ENCODE measurements at regions not wholly inside any gene's neighbourhood (a gene's known extent, or its start where the extent isn't known, plus 50 kb on each side); places are given as distances from the start of the nearest gene placed in this dataset.
"Not testable (repeated sequence)": the region's sequence is repeated elsewhere in the genome, so short reads cannot be mapped to it uniquely, and the experiment has no call there.

DNA sequence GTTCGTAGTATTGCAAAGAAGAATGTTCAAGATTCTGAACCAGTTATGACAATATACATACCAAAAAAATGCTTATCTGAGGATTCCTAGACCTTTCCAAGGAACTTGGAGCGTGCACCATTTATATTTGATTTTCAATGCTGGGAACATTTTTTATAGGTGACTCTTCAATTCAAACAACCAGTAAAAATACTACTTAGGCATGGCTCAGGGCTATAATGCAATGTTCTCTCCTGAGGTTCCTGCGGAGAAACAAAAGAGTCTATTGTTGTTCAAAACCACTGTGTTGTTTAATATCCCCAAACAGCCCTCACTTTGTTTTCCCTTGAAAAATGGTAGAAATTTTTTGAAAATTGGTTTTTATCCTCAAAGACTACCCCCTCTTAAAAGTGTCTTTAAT lies 335.7 kb upstream of the IZUMO3 start:
- DNase-seq = no peak
- no peak overlapping the region for H3K27ac ChIP-seq
- no peak overlapping the region for H3K4me3 ChIP-seq
- TF ChIP-seq EP300 (IDR thresholded peaks at IDR 0.05) = no peak
- TF ChIP-seq POLR2A (IDR thresholded peaks at IDR 0.05) = no peak
- TF ChIP-seq, protein P1, sequence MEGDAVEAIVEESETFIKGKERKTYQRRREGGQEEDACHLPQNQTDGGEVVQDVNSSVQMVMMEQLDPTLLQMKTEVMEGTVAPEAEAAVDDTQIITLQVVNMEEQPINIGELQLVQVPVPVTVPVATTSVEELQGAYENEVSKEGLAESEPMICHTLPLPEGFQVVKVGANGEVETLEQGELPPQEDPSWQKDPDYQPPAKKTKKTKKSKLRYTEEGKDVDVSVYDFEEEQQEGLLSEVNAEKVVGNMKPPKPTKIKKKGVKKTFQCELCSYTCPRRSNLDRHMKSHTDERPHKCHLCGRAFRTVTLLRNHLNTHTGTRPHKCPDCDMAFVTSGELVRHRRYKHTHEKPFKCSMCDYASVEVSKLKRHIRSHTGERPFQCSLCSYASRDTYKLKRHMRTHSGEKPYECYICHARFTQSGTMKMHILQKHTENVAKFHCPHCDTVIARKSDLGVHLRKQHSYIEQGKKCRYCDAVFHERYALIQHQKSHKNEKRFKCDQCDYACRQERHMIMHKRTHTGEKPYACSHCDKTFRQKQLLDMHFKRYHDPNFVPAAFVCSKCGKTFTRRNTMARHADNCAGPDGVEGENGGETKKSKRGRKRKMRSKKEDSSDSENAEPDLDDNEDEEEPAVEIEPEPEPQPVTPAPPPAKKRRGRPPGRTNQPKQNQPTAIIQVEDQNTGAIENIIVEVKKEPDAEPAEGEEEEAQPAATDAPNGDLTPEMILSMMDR (IDR thresholded peaks at IDR 0.05) = no peak
- no peaks in the 10 kb centered on the region for H3K27me3 ChIP-seq
- H3K4me1 ChIP-seq (ENCODE audit: insufficient read depth) = no peaks in the 10 kb centered on the region
- 71 to 82% (median 80%) methylated on average over 3 of the region's 3 CpGs for WGBS, 3 donors
- H3K9me3 ChIP-seq = no peaks in the 10 kb centered on the region
- H3K36me3 ChIP-seq = no peaks in the 10 kb centered on the region
- intact Hi-C loops (cut with DNase I) = no loop called here

DNA sequence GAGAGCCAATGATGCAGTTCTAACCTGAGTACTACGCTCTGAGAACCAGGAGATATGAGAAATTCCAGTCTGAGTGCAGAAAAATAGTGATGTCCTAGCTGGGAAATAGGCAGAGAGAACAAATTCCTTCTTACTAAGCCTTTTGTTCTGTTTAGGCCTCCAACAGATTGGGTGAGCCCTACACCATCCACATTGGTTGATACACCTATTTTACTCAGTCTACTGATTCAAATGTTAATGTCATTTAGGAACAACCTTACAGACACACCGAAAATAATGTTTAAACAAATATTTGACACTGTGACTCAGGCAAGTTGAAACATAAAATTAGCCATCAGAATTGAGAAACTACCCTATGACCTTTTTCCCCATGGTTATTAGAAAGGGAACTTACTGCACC lies 333.9 kb upstream of the IZUMO3 start:
- Histone ChIP-seq H3K4me3 (no peak overlapping the region), H3K27me3 (no peaks in the 10 kb centered on the region), H3K4me1 (ENCODE audit: insufficient read depth) (no peaks in the 10 kb centered on the region), H3K27ac (no peak overlapping the region), H3K36me3 (no peaks in the 10 kb centered on the region), H3K9me3 (no peaks in the 10 kb centered on the region)
- DNase-seq = no peak
- TF ChIP-seq, protein P1 (IDR thresholded peaks at IDR 0.05) = no peak
- TF ChIP-seq POLR2A (IDR thresholded peaks at IDR 0.05) (no peak), EP300 (IDR thresholded peaks at IDR 0.05) (no peak)
- intact Hi-C loops (cut with DNase I) = no loop called here
- WGBS, 3 donors = 56 to 82% (median 75%) methylated on average over 2 of the region's 2 CpGs

DNA sequence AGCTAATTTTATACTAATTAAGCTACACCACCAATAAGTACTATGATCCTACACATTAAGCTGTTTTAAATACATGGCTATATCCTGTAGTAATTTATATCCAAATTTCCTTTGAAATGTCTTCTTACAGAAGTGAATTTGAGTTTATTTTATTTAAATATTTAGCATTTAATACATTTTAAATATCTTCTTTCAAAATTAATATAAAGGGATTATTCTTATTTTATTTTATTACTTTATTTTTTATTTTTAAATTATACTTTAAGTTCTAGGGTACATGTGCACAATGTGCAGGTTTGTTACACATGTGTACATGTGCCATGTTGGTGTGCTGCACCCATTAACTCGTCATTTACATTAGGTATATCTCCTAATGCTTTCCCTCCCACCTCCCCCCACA lies 310.9 kb upstream of the IZUMO3 start:
- DNase-seq; H3K4me3 ChIP-seq; H3K27me3 ChIP-seq; H3K9me3 ChIP-seq; H3K36me3 ChIP-seq; H3K27ac ChIP-seq; intact Hi-C loops (cut with DNase I); H3K4me1 ChIP-seq (ENCODE audit: insufficient read depth): not testable (repeated sequence)
- 61 to 73% (median 70%) methylated on average over 1 of the region's 1 CpG for WGBS, 3 donors

DNA sequence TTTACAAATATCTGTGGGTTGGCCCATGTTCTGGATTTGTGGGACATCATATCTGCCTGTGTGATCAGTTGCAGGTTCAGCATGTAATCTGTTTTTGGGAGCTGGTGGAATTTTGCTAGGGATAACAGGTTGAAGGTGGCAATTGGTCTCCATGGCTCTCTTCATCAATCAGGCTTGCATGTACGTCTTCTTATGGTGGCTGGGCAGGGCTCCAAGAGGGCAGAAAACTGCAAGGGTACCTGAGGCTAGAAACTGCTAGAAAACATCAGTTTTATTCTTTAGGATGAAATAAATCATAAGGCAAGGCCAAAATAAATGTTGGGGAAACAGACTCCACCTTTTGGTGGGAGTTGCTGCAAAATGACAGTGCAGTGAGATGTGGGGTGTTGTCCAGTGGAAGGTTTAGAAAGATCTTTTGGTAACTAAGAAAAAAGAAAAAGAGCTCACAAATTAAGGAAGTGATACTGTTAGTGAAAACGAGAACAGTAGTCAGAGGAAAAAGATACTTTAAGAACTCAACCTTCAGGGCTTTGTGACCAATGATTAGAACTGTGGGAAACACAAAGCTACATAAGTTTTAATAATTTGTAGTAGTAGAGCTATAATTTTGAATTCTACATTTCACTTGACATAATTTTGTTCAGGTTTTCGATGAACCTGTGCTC lies 300.7 kb upstream of the IZUMO3 start:
- TF ChIP-seq, protein P1 (IDR thresholded peaks at IDR 0.05) = no peak
- no peak for TF ChIP-seq POLR2A (IDR thresholded peaks at IDR 0.05)
- TF ChIP-seq EP300 (IDR thresholded peaks at IDR 0.05) = no peak
- 67 to 77% (median 75%) methylated on average over 3 of the region's 3 CpGs for WGBS, 3 donors
- intact Hi-C loops (cut with DNase I) = no loop called here
- H3K9me3 ChIP-seq = no peaks in the 10 kb centered on the region
- no peak for DNase-seq
- H3K4me1 ChIP-seq (ENCODE audit: insufficient read depth) = no peaks in the 10 kb centered on the region
- no peak overlapping the region for H3K4me3 ChIP-seq
- H3K27ac ChIP-seq = no peak overlapping the region
- no peaks in the 10 kb centered on the region for H3K36me3 ChIP-seq
- no peaks in the 10 kb centered on the region for H3K27me3 ChIP-seq

DNA sequence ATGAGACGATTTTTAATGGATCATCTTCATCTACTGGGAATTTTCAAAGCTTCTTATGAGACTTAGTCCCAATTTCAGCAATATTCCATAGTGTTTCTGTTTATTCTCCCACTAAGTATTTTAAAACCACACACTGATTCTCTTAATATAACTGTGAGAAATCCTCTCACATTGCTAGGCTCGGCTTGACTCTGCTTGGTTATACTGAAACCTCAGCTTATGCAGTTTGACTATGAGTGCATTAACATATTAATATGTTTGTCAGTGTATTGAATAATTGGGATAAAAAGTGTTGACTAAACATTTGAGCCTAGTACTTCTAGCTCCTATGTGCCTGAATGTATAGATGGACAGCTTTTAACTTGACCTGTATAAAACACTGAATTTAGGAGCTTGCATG lies 298.5 kb upstream of the IZUMO3 start:
- Histone ChIP-seq H3K4me3 (no peak overlapping the region), H3K9me3 (no peaks in the 10 kb centered on the region), H3K27me3 (no peaks in the 10 kb centered on the region), H3K4me1 (ENCODE audit: insufficient read depth) (no peaks in the 10 kb centered on the region), H3K27ac (no peak overlapping the region), H3K36me3 (no peaks in the 10 kb centered on the region)
- TF ChIP-seq, protein P1 (IDR thresholded peaks at IDR 0.05) = no peak
- TF ChIP-seq EP300 (IDR thresholded peaks at IDR 0.05) (no peak), POLR2A (IDR thresholded peaks at IDR 0.05) (no peak)
- DNase-seq = no peak
- WGBS, 3 donors = 76 to 91% (median 81%) methylated on average over 2 of the region's 2 CpGs
- intact Hi-C loops (cut with DNase I) = no loop called here
